Upper lobe of left lung (tissue), 4 donors: ENCODE measurements at regions not wholly inside any gene's neighbourhood (a gene's known extent, or its start where the extent isn't known, plus 50 kb on each side); places are given as distances from the start of the nearest gene placed in this dataset.

Source experiments
- EP300 ChIP-seq, 4 donors: sonication (generic); formaldehyde crosslinking; IDR thresholded peaks; one replicate each; pipeline ENCODE4 v1.5.1; 2017; ENCODE audit warnings: antibody characterized with exemption in 4 of 4, control low read depth in 2 of 4
- POLR2A ChIP-seq, 4 donors: fragments of 450-650 bp; IDR thresholded peaks; one replicate each; pipeline ENCODE4 v1.5.1; 2016 to 2017; ENCODE audit warnings: antibody characterized with exemption in 4 of 4, mild to moderate bottlenecking in 2 of 4
- POLR2AphosphoS5 ChIP-seq, 2 donors: sonication (generic); formaldehyde crosslinking; IDR thresholded peaks; one replicate each; pipeline ENCODE4 v1.5.1; 2017; ENCODE audit warnings: antibody characterized with exemption in 2 of 2
- TF ChIP-seq, protein P1 (sequence below), 6 experiments: fragments of 450-650 bp in 4 of 6; fragments of 200-600 bp in 2 of 6; sonication (generic) in 2 of 6; IDR thresholded peaks; one replicate each; pipeline ENCODE4 v1.5.1; 2016 to 2019; ENCODE audit warnings: antibody characterized with exemption in 6 of 6

- TF ChIP-seq, protein P1, sequence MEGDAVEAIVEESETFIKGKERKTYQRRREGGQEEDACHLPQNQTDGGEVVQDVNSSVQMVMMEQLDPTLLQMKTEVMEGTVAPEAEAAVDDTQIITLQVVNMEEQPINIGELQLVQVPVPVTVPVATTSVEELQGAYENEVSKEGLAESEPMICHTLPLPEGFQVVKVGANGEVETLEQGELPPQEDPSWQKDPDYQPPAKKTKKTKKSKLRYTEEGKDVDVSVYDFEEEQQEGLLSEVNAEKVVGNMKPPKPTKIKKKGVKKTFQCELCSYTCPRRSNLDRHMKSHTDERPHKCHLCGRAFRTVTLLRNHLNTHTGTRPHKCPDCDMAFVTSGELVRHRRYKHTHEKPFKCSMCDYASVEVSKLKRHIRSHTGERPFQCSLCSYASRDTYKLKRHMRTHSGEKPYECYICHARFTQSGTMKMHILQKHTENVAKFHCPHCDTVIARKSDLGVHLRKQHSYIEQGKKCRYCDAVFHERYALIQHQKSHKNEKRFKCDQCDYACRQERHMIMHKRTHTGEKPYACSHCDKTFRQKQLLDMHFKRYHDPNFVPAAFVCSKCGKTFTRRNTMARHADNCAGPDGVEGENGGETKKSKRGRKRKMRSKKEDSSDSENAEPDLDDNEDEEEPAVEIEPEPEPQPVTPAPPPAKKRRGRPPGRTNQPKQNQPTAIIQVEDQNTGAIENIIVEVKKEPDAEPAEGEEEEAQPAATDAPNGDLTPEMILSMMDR (IDR thresholded peaks at IDR 0.05) = no peak
- TF ChIP-seq EP300 (IDR thresholded peaks at IDR 0.05) = no peak
- TF ChIP-seq POLR2AphosphoS5 (IDR thresholded peaks at IDR 0.05) = no peak
- no peak for TF ChIP-seq POLR2A (IDR thresholded peaks at IDR 0.05)
These were observed 166.1 kb downstream of the BCOR start for GRCh38 chrX:39931529-39932282.
